ENCODE measurements at regions not wholly inside any gene's neighbourhood (a gene's known extent, or its start where the extent isn't known, plus 50 kb on each side); places are given as distances from the start of the nearest gene placed in this dataset.

DNA sequence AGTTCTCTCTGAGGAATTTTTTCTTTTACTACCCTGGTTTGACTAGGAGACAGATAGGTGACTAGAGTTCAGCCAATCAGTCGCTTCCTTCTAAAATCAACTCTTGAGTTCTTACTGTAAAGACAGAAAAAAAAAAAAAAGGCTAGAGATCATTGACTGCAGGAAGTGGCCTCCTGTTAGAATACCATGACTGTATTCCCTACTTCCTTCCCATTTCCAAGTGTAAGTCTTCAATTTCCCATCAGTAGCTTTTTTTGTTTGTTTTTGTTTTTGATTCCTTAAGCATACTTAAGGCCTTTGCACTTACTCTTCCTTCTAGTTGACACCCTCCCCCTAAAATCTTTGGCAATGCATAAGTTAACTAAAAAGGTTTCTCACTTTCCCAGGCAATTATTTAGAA lies 154.3 kb downstream of the HMHB1 start:
- TF ChIP-seq, protein P1, sequence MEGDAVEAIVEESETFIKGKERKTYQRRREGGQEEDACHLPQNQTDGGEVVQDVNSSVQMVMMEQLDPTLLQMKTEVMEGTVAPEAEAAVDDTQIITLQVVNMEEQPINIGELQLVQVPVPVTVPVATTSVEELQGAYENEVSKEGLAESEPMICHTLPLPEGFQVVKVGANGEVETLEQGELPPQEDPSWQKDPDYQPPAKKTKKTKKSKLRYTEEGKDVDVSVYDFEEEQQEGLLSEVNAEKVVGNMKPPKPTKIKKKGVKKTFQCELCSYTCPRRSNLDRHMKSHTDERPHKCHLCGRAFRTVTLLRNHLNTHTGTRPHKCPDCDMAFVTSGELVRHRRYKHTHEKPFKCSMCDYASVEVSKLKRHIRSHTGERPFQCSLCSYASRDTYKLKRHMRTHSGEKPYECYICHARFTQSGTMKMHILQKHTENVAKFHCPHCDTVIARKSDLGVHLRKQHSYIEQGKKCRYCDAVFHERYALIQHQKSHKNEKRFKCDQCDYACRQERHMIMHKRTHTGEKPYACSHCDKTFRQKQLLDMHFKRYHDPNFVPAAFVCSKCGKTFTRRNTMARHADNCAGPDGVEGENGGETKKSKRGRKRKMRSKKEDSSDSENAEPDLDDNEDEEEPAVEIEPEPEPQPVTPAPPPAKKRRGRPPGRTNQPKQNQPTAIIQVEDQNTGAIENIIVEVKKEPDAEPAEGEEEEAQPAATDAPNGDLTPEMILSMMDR (conservative IDR thresholded peaks at IDR 0.05 in 1 of 2, IDR thresholded peaks at IDR 0.05 in 1 of 2; ENCODE audit: extremely low read depth in 1 of 2, insufficient read depth in 1 of 2, low read depth in 1 of 2, low read length in 2 of 2): no peak
- TF ChIP-seq EZH2 (IDR thresholded peaks at IDR 0.05; ENCODE audit: borderline replicate concordance, low read length): no peak
